ENCODE measurements at regions not wholly inside any gene's neighbourhood (a gene's known extent, or its start where the extent isn't known, plus 50 kb on each side); places are given as distances from the start of the nearest gene placed in this dataset.

- TF ChIP-seq CTCF (IDR thresholded peaks at IDR 0.05) (no peak), POLR2A (IDR thresholded peaks at IDR 0.05) (no peak)
Measured at GRCh38 chr10:36073796-36074345, 431.8 kb upstream of the FZD8 start.

All from Peyer's patch (tissue), 4 donors.